HG03135 (cell line): ENCODE measurements at regions not wholly inside any gene's neighbourhood (a gene's known extent, or its start where the extent isn't known, plus 50 kb on each side); places are given as distances from the start of the nearest gene placed in this dataset.

Experiments
- ATAC-seq: cut with Tn5 transposase; IDR thresholded peaks from one replicate; pipeline ENCODE4 v1.9.1; 2021; ENCODE audit warnings: mild to moderate bottlenecking, moderate library complexity; ENCODE audit not compliant: unreplicated experiment

GRCh38 chr12:93323625-93324329 lies 53.9 kb upstream of the NUDT4 start:
- ATAC-seq = no peak

DNA sequence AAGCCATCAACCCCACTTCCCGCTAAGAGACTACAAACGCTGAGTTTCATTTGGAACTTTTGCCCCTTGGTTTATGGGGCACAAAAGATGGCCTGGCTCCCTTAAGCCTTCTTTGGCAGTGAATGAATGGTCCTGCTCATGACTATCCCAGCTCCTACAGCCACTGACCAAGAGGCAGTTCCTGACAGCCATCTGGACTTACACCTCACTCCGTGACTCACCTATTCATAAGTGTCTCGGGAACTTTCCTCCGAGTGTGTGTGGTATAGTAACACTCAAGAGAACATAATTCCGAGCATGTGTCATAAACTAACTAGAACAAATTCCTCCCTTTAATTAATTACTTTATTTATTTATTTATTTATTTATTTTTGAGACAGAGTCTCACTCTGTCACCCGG lies 51.9 kb upstream of the NUDT4 start:
- ATAC-seq = no peak
